A549 (cell line): ENCODE measurements at regions not wholly inside any gene's neighbourhood (a gene's known extent, or its start where the extent isn't known, plus 50 kb on each side); places are given as distances from the start of the nearest gene placed in this dataset.
"Not testable (repeated sequence)": the region's sequence is repeated elsewhere in the genome, so short reads cannot be mapped to it uniquely, and the experiment has no call there.

ENCODE experiments used
- CEBPB ChIP-seq, 2 experiments: fragments of >200 bp in 1 of 2; sonication (Bioruptor Twin) in 1 of 2; formaldehyde crosslinking in 1 of 2; IDR thresholded peaks; 2 replicates each; pipeline ENCODE4 v1.6.1; 2012 to 2016
- CHD2 ChIP-seq: fragments of 150-350 bp; IDR thresholded peaks from 2 replicates; pipeline ENCODE4 v1.6.1; 2014; ENCODE audit warnings: low read length; ENCODE audit not compliant: partially characterized antibody
- CTCF ChIP-seq: fragments of >200 bp; sonication (Bioruptor Twin); formaldehyde crosslinking; IDR thresholded peaks from 3 replicates; pipeline ENCODE4 v1.5.1; 2016
- ELK1 ChIP-seq: fragments of 150-350 bp; IDR thresholded peaks from 2 replicates; pipeline ENCODE4 v1.6.1; 2014; ENCODE audit warnings: low read depth, mild to moderate bottlenecking, low read length
- EP300 ChIP-seq, 2 experiments: fragments of >200 bp; sonication (Bioruptor Twin); formaldehyde crosslinking; IDR thresholded peaks; 2 replicates in 1 of 2; 3 replicates in 1 of 2; pipeline ENCODE4 v1.6.1; 2016 to 2017
- HMGXB4 ChIP-seq: fragments of 250-450 bp; sonication (Bioruptor Pico); IDR thresholded peaks from 2 replicates; pipeline ENCODE4 v1.5.0; 2021; ENCODE audit warnings: mild to moderate bottlenecking, moderate library complexity, borderline replicate concordance
- JUNB ChIP-seq: fragments of >200 bp; sonication (Bioruptor Twin); formaldehyde crosslinking; IDR thresholded peaks from 2 replicates; pipeline ENCODE4 v1.6.1; 2016
- MAX ChIP-seq: IDR thresholded peaks from 2 replicates; pipeline ENCODE4 v1.6.1; 2012
- PBX3 ChIP-seq: IDR thresholded peaks from 2 replicates; pipeline ENCODE4 v1.6.1; 2012
- PHF8 ChIP-seq: fragments of 200-600 bp; sonication (generic); IDR thresholded peaks from 2 replicates; pipeline ENCODE4 v1.6.1; 2016; ENCODE audit warnings: low read depth, mild to moderate bottlenecking, antibody characterized with exemption, moderate library complexity, borderline replicate concordance
- POLR2A ChIP-seq: IDR thresholded peaks from 2 replicates; pipeline ENCODE4 v1.6.1; 2012; ENCODE audit warnings: mild to moderate bottlenecking, low read length
- RAD21 ChIP-seq, 2 experiments: fragments of >200 bp in 1 of 2; sonication (Bioruptor Twin) in 1 of 2; formaldehyde crosslinking in 1 of 2; IDR thresholded peaks in 1 of 2; conservative IDR thresholded peaks in 1 of 2; 2 replicates in 1 of 2; 3 replicates in 1 of 2; pipeline ENCODE4 v1.6.1; 2012 to 2018; ENCODE audit warnings: inconsistent platforms in 1 of 2
- RCOR1 ChIP-seq: fragments of 150-350 bp; IDR thresholded peaks from 2 replicates; pipeline ENCODE4 v1.6.1; 2014; ENCODE audit warnings: antibody characterized with exemption, low read length, low read depth
- REST ChIP-seq: fragments of 200-600 bp; sonication (generic); IDR thresholded peaks from 2 replicates; pipeline ENCODE4 v1.6.1; 2016; ENCODE audit warnings: antibody characterized with exemption, mild to moderate bottlenecking, moderate library complexity

- TF ChIP-seq EP300 (IDR thresholded peaks at IDR 0.05); RCOR1; CTCF; POLR2A; PHF8; REST; CHD2; RAD21 (conservative IDR thresholded peaks at IDR 0.05 in 1 of 2, IDR thresholded peaks at IDR 0.05 in 1 of 2); PBX3; JUNB; ELK1; MAX; HMGXB4: not testable (repeated sequence)
- peak in 1 of 2 experiments; percentile 39; a peak in 1 of 4 replicates for TF ChIP-seq CEBPB (IDR thresholded peaks at IDR 0.05)
Observed at GRCh38 chr11:86163221-86163876, 81.2 kb upstream of the EED start.
